Glutamatergic neuron (in vitro differentiated cells): ENCODE measurements at regions not wholly inside any gene's neighbourhood (a gene's known extent, or its start where the extent isn't known, plus 50 kb on each side); places are given as distances from the start of the nearest gene placed in this dataset.

Source experiments
- DNase-seq: peaks from one replicate; pipeline ENCODE4 v3.0.0; 2022
- H3K27ac Mint-ChIP-seq: one replicate; pipeline ENCODE4 v1.8.0; 2020; ENCODE audit warnings: mild to moderate bottlenecking, mixed read lengths, inconsistent platforms; ENCODE audit not compliant: unreplicated experiment
- H3K27me3 Mint-ChIP-seq: one replicate; pipeline ENCODE4 v1.8.0; 2020; ENCODE audit warnings: mild to moderate bottlenecking, moderate library complexity, mixed read lengths, inconsistent platforms; ENCODE audit not compliant: unreplicated experiment
- H3K36me3 Mint-ChIP-seq: one replicate; pipeline ENCODE4 v1.8.0; 2020; ENCODE audit warnings: mild to moderate bottlenecking, mixed read lengths, inconsistent platforms; ENCODE audit not compliant: unreplicated experiment
- H3K4me1 Mint-ChIP-seq: one replicate; pipeline ENCODE4 v1.8.0; 2020; ENCODE audit warnings: mild to moderate bottlenecking, low read depth, mixed read lengths, inconsistent platforms; ENCODE audit not compliant: unreplicated experiment
- H3K4me3 Mint-ChIP-seq: one replicate; pipeline ENCODE4 v1.8.0; 2020; ENCODE audit warnings: mild to moderate bottlenecking, mixed read lengths, inconsistent platforms; ENCODE audit not compliant: unreplicated experiment
- H3K9me3 Mint-ChIP-seq: one replicate; pipeline ENCODE4 v1.8.0; 2020; ENCODE audit warnings: mild to moderate bottlenecking, moderate library complexity, mixed read lengths, inconsistent platforms; ENCODE audit not compliant: unreplicated experiment
- CTCF ChIP-seq: fragments of 200-600 bp; sonication (generic); IDR thresholded peaks from one replicate; pipeline ENCODE4 v1.5.0; 2021; ENCODE audit not compliant: partially characterized antibody, unreplicated experiment

GRCh38 chr2:83015035-83015715 is 1443.9 kb downstream of the SUCLG1 start:
- Mint-ChIP-seq H3K27me3 (no peaks in the 10 kb centered on the region), H3K27ac (no peak overlapping the region), H3K4me3 (no peak overlapping the region), H3K4me1 (no peaks in the 10 kb centered on the region), H3K9me3 (no peaks in the 10 kb centered on the region), H3K36me3 (no peaks in the 10 kb centered on the region)
- no peak for TF ChIP-seq CTCF
- no peak for DNase-seq

DNA sequence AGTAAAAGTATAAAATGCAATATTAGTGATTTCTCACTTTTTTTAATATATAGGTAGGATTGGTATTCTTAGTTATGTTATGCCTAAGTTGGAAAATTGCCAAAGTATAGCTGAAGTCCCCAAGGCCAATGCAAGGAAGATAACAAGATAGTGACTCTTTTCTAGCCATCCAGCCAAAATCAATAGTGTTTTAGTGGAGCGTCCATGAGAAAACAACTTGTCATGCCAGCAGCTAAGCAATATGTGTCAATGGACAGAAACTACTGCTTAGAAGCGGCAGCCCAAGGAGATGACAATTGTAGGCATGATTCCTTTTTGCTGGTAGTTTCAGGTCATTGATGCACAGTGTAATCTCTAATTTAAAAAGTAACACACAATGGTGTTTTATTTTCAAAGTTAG is 1444.6 kb downstream of the SUCLG1 start:
- no peak overlapping the region for H3K27ac Mint-ChIP-seq
- no peaks in the 10 kb centered on the region for H3K36me3 Mint-ChIP-seq
- no peaks in the 10 kb centered on the region for H3K9me3 Mint-ChIP-seq
- no peak for TF ChIP-seq CTCF
- H3K4me3 Mint-ChIP-seq = no peak overlapping the region
- no peaks in the 10 kb centered on the region for H3K27me3 Mint-ChIP-seq
- no peak for DNase-seq
- no peaks in the 10 kb centered on the region for H3K4me1 Mint-ChIP-seq

DNA sequence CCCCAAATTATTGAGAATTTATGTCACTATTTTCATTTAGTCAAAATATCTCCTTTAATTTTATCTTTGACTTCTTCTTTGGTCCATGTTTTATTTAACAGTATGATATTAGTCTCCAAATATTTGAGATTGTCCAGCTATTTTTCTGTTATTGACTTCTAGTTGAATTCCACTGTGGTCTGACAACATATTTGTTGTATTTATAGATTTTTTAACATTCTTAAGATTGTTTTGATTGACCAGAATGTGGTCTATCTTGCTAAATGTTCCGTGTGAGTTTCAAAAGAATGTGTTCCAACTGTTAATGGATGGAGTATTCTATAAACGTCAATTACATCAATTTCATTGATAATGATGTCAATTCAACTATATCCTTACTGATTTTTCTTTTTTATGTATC is 1452.1 kb downstream of the SUCLG1 start:
- no peaks in the 10 kb centered on the region for H3K27me3 Mint-ChIP-seq
- no peaks in the 10 kb centered on the region for H3K9me3 Mint-ChIP-seq
- H3K36me3 Mint-ChIP-seq = no peaks in the 10 kb centered on the region
- no peaks in the 10 kb centered on the region for H3K4me1 Mint-ChIP-seq
- no peak overlapping the region for H3K4me3 Mint-ChIP-seq
- no peak for TF ChIP-seq CTCF
- no peak for DNase-seq
- H3K27ac Mint-ChIP-seq = no peak overlapping the region

DNA sequence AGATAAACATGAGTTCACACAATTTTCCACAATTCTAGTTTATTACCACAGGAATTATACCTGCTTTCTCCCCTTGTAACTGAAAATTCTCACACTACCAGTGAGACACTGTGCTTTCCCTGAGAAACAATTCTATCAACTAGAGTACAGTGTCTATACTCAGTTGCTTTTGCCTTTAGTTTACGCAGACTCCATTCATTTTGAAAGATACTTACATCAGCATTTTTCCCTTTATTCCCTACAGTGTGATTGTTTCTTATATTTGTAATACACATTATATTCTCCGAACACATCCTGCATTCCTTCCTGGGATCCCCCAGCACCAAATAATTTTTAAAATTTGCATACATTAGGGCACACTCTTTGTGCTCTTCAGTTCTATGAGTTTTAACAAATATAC is 1455.5 kb downstream of the SUCLG1 start:
- Mint-ChIP-seq H3K9me3 (no peaks in the 10 kb centered on the region), H3K4me3 (no peak overlapping the region), H3K36me3 (no peaks in the 10 kb centered on the region), H3K27ac (no peak overlapping the region), H3K27me3 (peaks cover 2% of the 10 kb centered on the region), H3K4me1 (peaks cover 2% of the 10 kb centered on the region)
- no peak for DNase-seq
- no peak for TF ChIP-seq CTCF

- Mint-ChIP-seq H3K4me1 (peaks cover 2% of the 10 kb centered on the region), H3K36me3 (no peaks in the 10 kb centered on the region), H3K27me3 (peaks cover 2% of the 10 kb centered on the region), H3K9me3 (no peaks in the 10 kb centered on the region), H3K27ac (no peak overlapping the region), H3K4me3 (no peak overlapping the region)
- no peak for TF ChIP-seq CTCF
- DNase-seq = no peak
These were observed 1456.4 kb downstream of the SUCLG1 start for GRCh38 chr2:83002706-83003105.
